A673 (cell line): ENCODE measurements at regions not wholly inside any gene's neighbourhood (a gene's known extent, or its start where the extent isn't known, plus 50 kb on each side); places are given as distances from the start of the nearest gene placed in this dataset.
A peak's percentile ranks its signal among the peaks of the same experiment; 100 is the strongest.

Source experiments
- BruUV-seq: library from RNA; stranded (reverse); fragments of 400-500 nt; replicated peaks from 2 replicates; lab custom pipeline; 2021; lab: Mats Ljungman, UMichigan
- CTCF ChIA-PET: fragments of 300-600 bp; sonication (Branson Sonifier 250); formaldehyde crosslinking; loops from one replicate; lab custom pipeline; 2022; ENCODE audit warnings: antibody characterized with exemption; lab: Charles Lee
- POLR2A ChIA-PET: fragments of 300-600 bp; sonication (Branson Sonifier 250); formaldehyde crosslinking; loops from one replicate; lab custom pipeline; 2022; ENCODE audit warnings: antibody characterized with exemption; ENCODE audit not compliant: low non-redundant PET; lab: Charles Lee
- DNase-seq: peaks from one replicate; pipeline ENCODE4 v3.0.0-alpha.2; 2015; ENCODE audit warnings: low spot score
- H3K27ac ChIP-seq: fragments of 200-600 bp; sonication (generic); 2 replicates; pipeline ENCODE4 v1.5.1; 2016; ENCODE audit warnings: mixed run types, low read depth, mild to moderate bottlenecking, mixed read lengths, antibody characterized with exemption, low read length; ENCODE audit not compliant: poor library complexity, severe bottlenecking
- H3K27me3 ChIP-seq: fragments of 200-600 bp; sonication (generic); replicated peaks from 2 replicates; pipeline ENCODE4 v1.6.1; 2017; ENCODE audit warnings: mixed run types, low read depth, mild to moderate bottlenecking, mixed read lengths, antibody characterized with exemption, low read length; ENCODE audit not compliant: insufficient read depth, poor library complexity
- H3K36me3 ChIP-seq: fragments of 200-600 bp; sonication (generic); 2 replicates; pipeline ENCODE4 v1.6.1; 2016; ENCODE audit warnings: mixed run types, mild to moderate bottlenecking, mixed read lengths, antibody characterized with exemption, low read length; ENCODE audit not compliant: insufficient read depth, poor library complexity, severe bottlenecking
- H3K4me1 ChIP-seq: fragments of 200-600 bp; sonication (generic); 2 replicates; pipeline ENCODE4 v1.6.1; 2017; ENCODE audit warnings: mixed run types, mild to moderate bottlenecking, mixed read lengths, antibody characterized with exemption, low read length; ENCODE audit not compliant: insufficient read depth, poor library complexity, severe bottlenecking
- H3K4me3 ChIP-seq: fragments of 200-600 bp; sonication (generic); 2 replicates; pipeline ENCODE4 v1.5.1; 2016; ENCODE audit warnings: low read depth, mixed run types, mild to moderate bottlenecking, mixed read lengths, low read length; ENCODE audit not compliant: poor library complexity, severe bottlenecking
- H3K9me3 ChIP-seq: fragments of 200-600 bp; sonication (generic); 2 replicates; pipeline ENCODE4 v1.6.1; 2016; ENCODE audit warnings: mixed run types, low read depth, mild to moderate bottlenecking, mixed read lengths, antibody characterized with exemption, low read length; ENCODE audit not compliant: poor library complexity, severe bottlenecking
- EZH2 ChIP-seq: fragments of 200-600 bp; sonication (generic); IDR thresholded peaks from 2 replicates; pipeline ENCODE4 v1.6.1; 2017; ENCODE audit warnings: borderline replicate concordance, low read depth, mild to moderate bottlenecking, mixed read lengths, antibody characterized with exemption, low read length; ENCODE audit not compliant: poor library complexity, severe bottlenecking
- intact Hi-C: fragments of 100-400 bp; cut with micrococcal nuclease; formaldehyde crosslinking; loops from one replicate; pipeline ENCODE4 v1.10.0; 2022; ENCODE audit not compliant: unreplicated experiment
- TF ChIP-seq, protein P1 (sequence below): fragments of 300-800, 200-600 bp; sonication (generic); conservative IDR thresholded peaks from 2 replicates; pipeline ENCODE4 v1.5.1; 2017; ENCODE audit warnings: low read depth, mild to moderate bottlenecking, antibody characterized with exemption, low read length, moderate library complexity, mixed read lengths

- TF ChIP-seq EZH2: no peak
- TF ChIP-seq, protein P1, sequence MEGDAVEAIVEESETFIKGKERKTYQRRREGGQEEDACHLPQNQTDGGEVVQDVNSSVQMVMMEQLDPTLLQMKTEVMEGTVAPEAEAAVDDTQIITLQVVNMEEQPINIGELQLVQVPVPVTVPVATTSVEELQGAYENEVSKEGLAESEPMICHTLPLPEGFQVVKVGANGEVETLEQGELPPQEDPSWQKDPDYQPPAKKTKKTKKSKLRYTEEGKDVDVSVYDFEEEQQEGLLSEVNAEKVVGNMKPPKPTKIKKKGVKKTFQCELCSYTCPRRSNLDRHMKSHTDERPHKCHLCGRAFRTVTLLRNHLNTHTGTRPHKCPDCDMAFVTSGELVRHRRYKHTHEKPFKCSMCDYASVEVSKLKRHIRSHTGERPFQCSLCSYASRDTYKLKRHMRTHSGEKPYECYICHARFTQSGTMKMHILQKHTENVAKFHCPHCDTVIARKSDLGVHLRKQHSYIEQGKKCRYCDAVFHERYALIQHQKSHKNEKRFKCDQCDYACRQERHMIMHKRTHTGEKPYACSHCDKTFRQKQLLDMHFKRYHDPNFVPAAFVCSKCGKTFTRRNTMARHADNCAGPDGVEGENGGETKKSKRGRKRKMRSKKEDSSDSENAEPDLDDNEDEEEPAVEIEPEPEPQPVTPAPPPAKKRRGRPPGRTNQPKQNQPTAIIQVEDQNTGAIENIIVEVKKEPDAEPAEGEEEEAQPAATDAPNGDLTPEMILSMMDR: no peak
- intact Hi-C loops: loop anchor here (5.0 kb wide), 2 partner anchors 184 to 1289 kb away; no protein-coding TSS in a partner anchor
- DNase-seq: no peak
- BruUV-seq: no TSS peak
- ChIA-PET CTCF (interaction anchor here (0.5 to 1.6 kb wide), 2 partner anchors 184 to 185 kb away, joined by 4 read pairs; no protein-coding TSS in a partner anchor), POLR2A (no interaction called here)
- no peak overlapping the region for H3K4me3 ChIP-seq
- H3K4me1 ChIP-seq: no peaks in the 10 kb centered on the region
- H3K27ac ChIP-seq: no peak overlapping the region
- no peaks in the 10 kb centered on the region for H3K27me3 ChIP-seq
- no peaks in the 10 kb centered on the region for H3K36me3 ChIP-seq
- no peaks in the 10 kb centered on the region for H3K9me3 ChIP-seq
Observed at GRCh38 chr18:24543086-24543794, 82.8 kb downstream of the HRH4 start.

GRCh38 chr18:24543795-24544498 lies 83.5 kb downstream of the HRH4 start:
- intact Hi-C loops: loop anchor here (5.0 kb wide), 2 partner anchors 183 to 1288 kb away; no protein-coding TSS in a partner anchor
- no peaks in the 10 kb centered on the region for H3K36me3 ChIP-seq
- H3K27me3 ChIP-seq: no peaks in the 10 kb centered on the region
- no TSS peak for BruUV-seq
- no peak for TF ChIP-seq EZH2
- TF ChIP-seq, protein P1: peak; percentile 46
- CTCF ChIA-PET: interaction anchor here (0.5 to 1.6 kb wide), 2 partner anchors 183 to 185 kb away, joined by 4 read pairs; no protein-coding TSS in a partner anchor
- no peak overlapping the region for H3K27ac ChIP-seq
- no peaks in the 10 kb centered on the region for H3K9me3 ChIP-seq
- POLR2A ChIA-PET: no interaction called here
- no peak overlapping the region for H3K4me3 ChIP-seq
- no peaks in the 10 kb centered on the region for H3K4me1 ChIP-seq
- DNase-seq: peak; percentile 27

DNA sequence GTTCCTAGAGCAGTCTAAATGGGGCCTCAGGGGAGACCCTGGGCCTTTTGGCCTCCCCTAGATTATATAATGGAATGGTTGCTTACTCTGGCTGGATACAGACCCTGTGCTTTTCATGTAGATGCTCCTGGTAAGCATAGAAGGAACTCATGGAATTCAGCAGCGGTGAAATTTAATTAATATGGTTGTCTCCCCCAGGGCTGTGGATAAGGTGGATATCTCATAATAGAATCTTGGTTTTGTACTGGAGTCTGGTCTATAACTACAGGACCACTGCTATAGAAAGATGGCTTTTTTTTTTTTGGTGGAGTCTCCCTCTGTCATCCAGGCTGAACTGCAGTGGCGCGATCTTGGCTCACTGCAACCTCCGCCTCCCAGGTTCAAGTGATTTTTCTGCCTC lies 84.5 kb downstream of the HRH4 start:
- CTCF ChIA-PET: no interaction called here
- no peaks in the 10 kb centered on the region for H3K27me3 ChIP-seq
- DNase-seq: no peak
- H3K4me3 ChIP-seq: no peak overlapping the region
- no peaks in the 10 kb centered on the region for H3K9me3 ChIP-seq
- intact Hi-C loops: loop anchor here (5.0 kb wide), 2 partner anchors 182 to 1287 kb away; no protein-coding TSS in a partner anchor
- TF ChIP-seq EZH2: no peak
- TF ChIP-seq, protein P1: no peak
- H3K27ac ChIP-seq: no peak overlapping the region
- H3K36me3 ChIP-seq: no peaks in the 10 kb centered on the region
- no TSS peak for BruUV-seq
- POLR2A ChIA-PET: no interaction called here
- no peaks in the 10 kb centered on the region for H3K4me1 ChIP-seq
